ENCODE measurements at regions not wholly inside any gene's neighbourhood (a gene's known extent, or its start where the extent isn't known, plus 50 kb on each side); places are given as distances from the start of the nearest gene placed in this dataset.

DNA sequence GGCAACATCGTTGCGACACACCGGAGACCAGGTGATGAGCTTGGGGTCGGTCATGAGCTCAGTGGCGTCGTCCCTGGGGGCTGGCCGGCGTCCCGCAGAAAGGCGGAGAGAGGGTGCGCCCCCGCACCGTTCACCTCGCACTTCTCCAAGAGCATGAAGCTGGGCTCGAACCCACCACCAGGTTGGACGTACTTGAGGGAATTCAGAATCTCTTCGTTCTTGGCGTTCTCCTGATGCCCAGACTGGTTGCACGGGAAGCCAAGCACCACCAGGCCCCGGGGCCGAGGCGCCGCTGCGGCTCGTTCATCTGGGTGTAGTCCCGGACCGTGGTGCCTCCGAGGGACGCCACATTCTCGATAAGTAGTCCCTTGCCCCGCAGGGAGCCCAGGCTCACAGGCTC lies 176.6 kb upstream of the ADAMTS5 start:
- no peak for TF ChIP-seq Cebpa-rat (IDR thresholded peaks at IDR 0.05)
- Histone ChIP-seq H3K27ac (no peak overlapping the region), H3K36me3 (no peaks in the 10 kb centered on the region), H3K9me3 (peaks cover 7% of the 10 kb centered on the region), H4K20me1 (no peaks in the 10 kb centered on the region), H3K4me2 (no peak overlapping the region), H3K4me1 (no peaks in the 10 kb centered on the region), H3K27me3 (no peaks in the 10 kb centered on the region), H3K4me3 (no peak overlapping the region), H3K9ac (no peak overlapping the region)

DNA sequence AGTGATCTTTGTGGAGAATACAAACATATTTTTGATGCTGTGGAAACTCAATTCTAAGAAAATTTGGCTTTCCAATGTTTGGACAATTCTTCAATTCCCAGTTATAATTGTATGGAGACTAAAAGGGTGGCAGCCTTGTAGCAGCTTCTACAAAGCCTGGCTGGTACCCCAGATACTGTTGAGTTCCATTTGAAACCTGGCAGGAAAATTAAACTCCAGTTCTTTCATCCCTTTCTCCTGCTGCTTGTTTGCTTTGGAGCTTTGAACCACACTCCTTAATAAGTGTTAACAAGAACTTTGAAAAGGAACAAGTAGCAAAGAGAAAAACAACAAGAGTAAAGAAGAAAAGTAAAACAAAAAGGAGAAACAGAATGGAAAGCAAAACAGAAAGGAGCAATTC lies 172.6 kb upstream of the ADAMTS5 start:
- no peaks in the 10 kb centered on the region for H3K4me1 ChIP-seq
- no peaks in the 10 kb centered on the region for H4K20me1 ChIP-seq
- H3K4me2 ChIP-seq: no peak overlapping the region
- no peak overlapping the region for H3K27ac ChIP-seq
- H3K36me3 ChIP-seq: no peaks in the 10 kb centered on the region
- no peaks in the 10 kb centered on the region; the same call in 1 of the 2 replicates for H3K9me3 ChIP-seq
- no peaks in the 10 kb centered on the region for H3K27me3 ChIP-seq
- TF ChIP-seq Cebpa-rat (IDR thresholded peaks at IDR 0.05): no peak
- no peak overlapping the region for H3K9ac ChIP-seq
- H3K4me3 ChIP-seq: no peak overlapping the region

DNA sequence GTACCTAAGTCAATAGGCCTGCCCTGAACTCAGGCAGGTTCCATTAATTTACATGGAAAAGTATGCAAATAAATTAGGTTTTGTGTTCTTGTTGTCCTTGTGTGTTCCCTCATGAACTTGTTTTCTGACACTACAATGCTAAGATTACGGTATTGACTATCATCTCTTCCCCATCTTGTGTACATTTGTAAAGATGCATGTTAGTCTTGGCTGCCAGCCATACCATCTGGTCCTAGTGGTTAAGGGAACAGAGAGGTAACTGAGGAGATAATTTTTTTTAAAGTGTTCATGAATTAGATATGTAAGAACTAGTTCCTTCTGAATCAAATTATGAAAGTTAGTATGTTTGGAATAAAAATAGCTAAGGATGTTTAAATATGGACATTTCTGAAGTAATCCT lies 167.6 kb upstream of the ADAMTS5 start:
- H3K4me2 ChIP-seq: no peak overlapping the region
- H3K9me3 ChIP-seq: no peaks in the 10 kb centered on the region
- no peaks in the 10 kb centered on the region for H3K36me3 ChIP-seq
- TF ChIP-seq Cebpa-rat (IDR thresholded peaks at IDR 0.05): no peak
- no peak overlapping the region for H3K9ac ChIP-seq
- H3K4me1 ChIP-seq: no peaks in the 10 kb centered on the region
- no peaks in the 10 kb centered on the region for H3K27me3 ChIP-seq
- no peaks in the 10 kb centered on the region for H4K20me1 ChIP-seq
- no peak overlapping the region for H3K4me3 ChIP-seq
- no peak overlapping the region for H3K27ac ChIP-seq

DNA sequence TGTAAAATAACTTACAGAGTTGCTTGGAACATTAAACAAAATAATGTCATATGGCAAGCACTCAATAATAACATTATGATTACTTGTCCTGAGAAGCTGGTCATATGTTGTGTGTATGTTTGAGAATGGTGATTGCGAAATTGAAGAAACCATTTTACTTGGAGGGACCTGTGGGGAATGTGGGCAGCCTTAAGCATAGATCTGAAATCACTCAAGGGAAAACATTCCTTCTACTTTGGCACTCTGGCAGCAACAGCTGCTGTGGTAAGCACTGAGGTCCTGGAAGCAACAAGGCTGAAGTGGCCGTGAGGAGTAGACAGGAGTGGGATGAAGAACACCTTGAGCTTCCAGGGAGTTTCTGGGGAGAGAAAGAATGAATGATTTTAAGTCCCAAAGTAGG lies 165.4 kb upstream of the ADAMTS5 start:
- no peaks in the 10 kb centered on the region for H3K36me3 ChIP-seq
- H4K20me1 ChIP-seq: no peaks in the 10 kb centered on the region
- no peaks in the 10 kb centered on the region for H3K4me1 ChIP-seq
- H3K9me3 ChIP-seq: no peaks in the 10 kb centered on the region
- H3K4me3 ChIP-seq: no peak overlapping the region
- no peak overlapping the region for H3K4me2 ChIP-seq
- H3K27ac ChIP-seq: no peak overlapping the region
- peak; percentile 63; the same call in 1 of the 2 replicates for TF ChIP-seq Cebpa-rat (IDR thresholded peaks at IDR 0.05)
- H3K9ac ChIP-seq: no peak overlapping the region
- no peaks in the 10 kb centered on the region for H3K27me3 ChIP-seq

DNA sequence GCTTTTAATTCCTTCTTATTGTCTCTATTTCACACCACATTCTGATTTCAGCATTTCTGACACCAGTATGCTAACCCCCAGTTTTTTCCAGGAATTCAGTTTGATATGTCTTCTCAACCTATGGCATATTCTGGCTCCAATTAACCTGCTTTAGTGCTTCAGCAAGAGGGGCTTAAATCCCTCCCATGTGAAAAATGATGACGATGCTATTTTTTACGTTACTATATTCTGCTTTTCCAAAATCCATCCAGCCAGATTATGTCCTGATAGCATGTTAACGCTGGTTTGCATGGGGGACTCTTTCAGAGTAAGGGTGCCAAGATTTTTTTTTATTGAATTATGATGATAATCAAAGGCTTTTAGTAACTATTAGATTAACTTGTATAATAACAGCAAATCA lies 163.3 kb upstream of the ADAMTS5 start:
- no peaks in the 10 kb centered on the region for H3K36me3 ChIP-seq
- H3K4me2 ChIP-seq: no peak overlapping the region
- no peak overlapping the region for H3K27ac ChIP-seq
- H3K4me1 ChIP-seq: no peaks in the 10 kb centered on the region
- H3K27me3 ChIP-seq: no peaks in the 10 kb centered on the region
- H4K20me1 ChIP-seq: no peaks in the 10 kb centered on the region
- no peak for TF ChIP-seq Cebpa-rat (IDR thresholded peaks at IDR 0.05)
- H3K4me3 ChIP-seq: no peak overlapping the region
- no peak overlapping the region for H3K9ac ChIP-seq
- no peaks in the 10 kb centered on the region for H3K9me3 ChIP-seq

DNA sequence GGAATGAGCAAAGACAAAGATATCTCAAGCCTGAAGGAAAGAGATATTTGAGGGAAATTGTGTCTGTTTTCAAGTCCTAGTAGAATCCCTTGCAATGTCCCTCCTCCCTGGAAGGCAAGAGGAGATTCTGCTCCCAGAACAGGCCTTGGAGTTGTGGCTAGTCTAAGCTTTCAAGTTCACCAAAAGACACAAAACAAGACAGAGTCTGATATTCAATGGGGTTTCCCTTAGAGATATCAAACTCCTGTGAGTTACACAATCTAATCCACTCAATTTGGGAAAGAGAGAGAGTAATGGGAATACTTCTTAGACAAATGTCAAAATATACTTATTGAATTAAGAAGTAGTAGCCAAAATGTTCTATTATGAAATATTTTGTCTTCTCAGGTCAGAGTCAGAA lies 162.8 kb upstream of the ADAMTS5 start:
- Histone ChIP-seq H4K20me1 (no peaks in the 10 kb centered on the region), H3K36me3 (no peaks in the 10 kb centered on the region), H3K4me2 (no peak overlapping the region), H3K9ac (no peak overlapping the region), H3K4me1 (no peaks in the 10 kb centered on the region), H3K27me3 (no peaks in the 10 kb centered on the region), H3K4me3 (no peak overlapping the region), H3K27ac (no peak overlapping the region), H3K9me3 (no peaks in the 10 kb centered on the region)
- no peak for TF ChIP-seq Cebpa-rat (IDR thresholded peaks at IDR 0.05)

DNA sequence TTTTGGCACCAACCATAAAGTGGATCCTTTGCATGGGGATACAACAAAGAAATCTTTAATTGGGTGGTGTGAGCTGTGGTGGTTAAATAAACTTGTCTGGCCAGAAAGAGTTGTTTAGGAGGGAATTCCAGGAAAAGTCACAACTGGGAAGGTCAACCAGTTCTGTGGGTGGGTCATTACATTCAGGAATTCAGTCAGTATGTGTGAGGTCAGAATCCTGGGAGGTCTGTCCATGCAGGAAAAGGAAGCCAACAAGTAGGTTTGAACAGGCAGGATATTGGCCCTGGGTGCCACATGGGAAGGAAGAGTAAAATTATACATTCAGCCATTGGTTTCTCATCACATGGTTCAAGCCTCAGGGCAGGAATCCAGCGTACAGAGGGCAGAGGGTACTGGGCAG lies 162.3 kb upstream of the ADAMTS5 start:
- H3K4me2 ChIP-seq: no peak overlapping the region
- H3K27ac ChIP-seq: no peak overlapping the region
- H3K9ac ChIP-seq: no peak overlapping the region
- H3K36me3 ChIP-seq: no peaks in the 10 kb centered on the region
- no peaks in the 10 kb centered on the region for H3K9me3 ChIP-seq
- H3K27me3 ChIP-seq: no peaks in the 10 kb centered on the region
- no peaks in the 10 kb centered on the region for H3K4me1 ChIP-seq
- H4K20me1 ChIP-seq: no peaks in the 10 kb centered on the region
- H3K4me3 ChIP-seq: no peak overlapping the region
- TF ChIP-seq Cebpa-rat (IDR thresholded peaks at IDR 0.05): no peak

DNA sequence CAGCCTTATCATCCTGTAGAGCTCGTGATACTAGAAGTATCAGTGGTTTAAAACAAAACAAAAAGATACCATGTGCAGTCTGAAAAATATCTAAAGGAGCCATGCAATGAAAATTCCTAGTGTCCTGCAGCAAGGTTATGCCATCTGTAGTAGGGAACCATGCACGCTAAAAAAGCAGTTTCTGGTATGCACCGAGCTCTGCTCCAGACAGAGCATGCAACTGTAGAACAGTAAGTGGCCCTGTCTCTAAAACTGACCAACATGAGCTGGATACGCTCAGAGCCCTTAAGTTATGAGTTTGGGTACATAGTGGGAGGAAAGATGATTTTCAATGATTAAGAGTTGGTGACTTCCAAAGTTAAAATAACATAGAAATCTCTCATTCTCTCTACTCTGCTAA lies 159.3 kb upstream of the ADAMTS5 start:
- no peaks in the 10 kb centered on the region; the same call in 1 of the 2 replicates for H3K9me3 ChIP-seq
- H3K27me3 ChIP-seq: no peaks in the 10 kb centered on the region
- no peak overlapping the region for H3K27ac ChIP-seq
- no peak overlapping the region for H3K4me3 ChIP-seq
- no peak overlapping the region for H3K4me2 ChIP-seq
- no peak for TF ChIP-seq Cebpa-rat (IDR thresholded peaks at IDR 0.05)
- H3K9ac ChIP-seq: no peak overlapping the region
- H3K36me3 ChIP-seq: no peaks in the 10 kb centered on the region
- H4K20me1 ChIP-seq: no peaks in the 10 kb centered on the region
- no peaks in the 10 kb centered on the region for H3K4me1 ChIP-seq

DNA sequence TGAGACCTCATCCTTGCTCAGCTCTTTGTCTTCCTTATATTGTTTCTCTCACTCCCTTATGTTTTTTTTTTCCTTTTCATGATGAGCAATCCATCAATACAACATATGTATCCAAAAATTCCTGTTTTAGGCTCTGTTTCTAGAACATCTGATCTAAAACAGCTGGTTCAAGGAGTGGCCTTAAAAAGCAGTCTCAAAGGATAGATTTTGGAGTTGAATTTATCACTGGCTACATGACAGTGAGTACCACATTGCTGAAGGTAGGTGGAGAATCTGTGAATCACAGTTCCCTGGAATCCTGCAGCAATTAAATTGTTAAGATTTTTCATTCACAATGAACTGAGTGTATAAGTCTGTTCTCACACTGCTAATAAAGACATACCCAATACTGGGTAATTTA lies 155.8 kb upstream of the ADAMTS5 start:
- Histone ChIP-seq H3K36me3 (no peaks in the 10 kb centered on the region), H3K4me2 (no peak overlapping the region), H3K4me1 (no peaks in the 10 kb centered on the region), H3K9me3 (no peaks in the 10 kb centered on the region; the same call in 1 of the 2 replicates), H3K27ac (no peak overlapping the region), H3K27me3 (no peaks in the 10 kb centered on the region), H3K4me3 (no peak overlapping the region), H4K20me1 (no peaks in the 10 kb centered on the region), H3K9ac (no peak overlapping the region)
- TF ChIP-seq Cebpa-rat (IDR thresholded peaks at IDR 0.05): no peak

DNA sequence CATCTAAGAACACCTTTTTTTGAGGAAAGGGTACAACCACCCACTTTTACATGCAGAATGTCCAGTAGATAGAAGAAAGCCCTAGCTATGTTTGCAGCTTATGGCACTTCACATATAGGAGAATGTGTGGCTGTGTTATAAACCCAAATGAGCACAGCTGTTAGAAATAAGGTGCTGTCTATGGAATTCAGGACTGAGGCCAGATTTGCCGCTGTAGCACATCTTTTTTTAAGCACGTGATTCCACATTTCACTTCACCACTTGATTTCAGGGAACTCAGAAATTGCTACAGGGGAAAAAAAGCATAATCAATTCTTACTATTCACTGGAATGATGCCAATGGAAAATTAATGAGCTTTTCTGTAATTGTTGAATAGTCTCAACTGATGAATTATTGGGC lies 147.2 kb upstream of the ADAMTS5 start:
- H4K20me1 ChIP-seq: no peaks in the 10 kb centered on the region
- no peak overlapping the region for H3K4me2 ChIP-seq
- no peak overlapping the region for H3K27ac ChIP-seq
- H3K4me3 ChIP-seq: no peak overlapping the region
- H3K4me1 ChIP-seq: peaks cover 24% of the 10 kb centered on the region
- H3K9me3 ChIP-seq: no peaks in the 10 kb centered on the region
- H3K9ac ChIP-seq: no peak overlapping the region
- no peak for TF ChIP-seq Cebpa-rat (IDR thresholded peaks at IDR 0.05)
- H3K36me3 ChIP-seq: no peaks in the 10 kb centered on the region
- H3K27me3 ChIP-seq: no peaks in the 10 kb centered on the region

DNA sequence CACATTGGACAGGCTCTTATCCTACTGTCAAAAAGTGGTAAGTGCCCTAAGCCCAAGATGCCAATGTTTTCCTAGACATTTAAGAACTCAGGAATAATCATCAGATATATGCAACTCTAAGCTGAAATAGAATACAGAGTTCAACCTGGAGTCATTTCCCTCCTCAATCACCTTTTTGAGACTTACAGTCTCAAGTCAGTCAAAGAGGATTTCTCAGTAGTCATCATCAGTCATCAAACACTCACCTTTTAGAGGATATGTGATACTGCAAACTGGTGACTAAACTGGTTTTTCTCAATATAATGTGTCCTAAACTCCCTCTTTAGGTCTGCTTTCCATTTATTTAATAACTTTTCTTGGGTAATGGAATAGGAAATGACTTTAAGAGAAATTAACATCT lies 145.3 kb upstream of the ADAMTS5 start:
- no peak overlapping the region for H3K9ac ChIP-seq
- H3K36me3 ChIP-seq: no peaks in the 10 kb centered on the region
- no peaks in the 10 kb centered on the region for H3K9me3 ChIP-seq
- H3K4me3 ChIP-seq: no peak overlapping the region
- no peaks in the 10 kb centered on the region for H4K20me1 ChIP-seq
- no peak overlapping the region for H3K27ac ChIP-seq
- peak overlapping the region; percentile 29; the same call in 1 of the 2 replicates for H3K4me2 ChIP-seq
- no peaks in the 10 kb centered on the region for H3K27me3 ChIP-seq
- peaks cover 33% of the 10 kb centered on the region for H3K4me1 ChIP-seq
- TF ChIP-seq Cebpa-rat (IDR thresholded peaks at IDR 0.05): no peak

Measured in BLaER1 (cell line).